Sigmoid colon (tissue), 4 donors: ENCODE measurements at regions not wholly inside any gene's neighbourhood (a gene's known extent, or its start where the extent isn't known, plus 50 kb on each side); places are given as distances from the start of the nearest gene placed in this dataset.

Source experiments
- CTCF ChIP-seq, 4 experiments: fragments of 450-650 bp in 3 of 4; fragments of 200-600 bp in 1 of 4; IDR thresholded peaks; one replicate each; pipeline ENCODE4 v1.5.1; 2016 to 2019; ENCODE audit warnings: antibody characterized with exemption in 4 of 4, mild to moderate bottlenecking in 3 of 4, moderate library complexity in 2 of 4
- EP300 ChIP-seq, 4 donors: sonication (generic); formaldehyde crosslinking; IDR thresholded peaks; one replicate each; pipeline ENCODE4 v1.6.1; 2017; ENCODE audit warnings: antibody characterized with exemption in 4 of 4
- POLR2A ChIP-seq, 2 donors: fragments of 450-650 bp; IDR thresholded peaks; one replicate each; pipeline ENCODE4 v1.6.1; 2016; ENCODE audit warnings: antibody characterized with exemption in 2 of 2, mild to moderate bottlenecking in 2 of 2, moderate library complexity in 2 of 2
- POLR2AphosphoS5 ChIP-seq, 4 donors: sonication (generic); formaldehyde crosslinking; IDR thresholded peaks; one replicate each; pipeline ENCODE4 v1.6.1; 2017; ENCODE audit warnings: antibody characterized with exemption in 4 of 4

GRCh38 chr2:34604164-34604563, 1005.1 kb upstream of the FAM98A start:
- TF ChIP-seq CTCF (IDR thresholded peaks at IDR 0.05) = no peak
- no peak for TF ChIP-seq POLR2A (IDR thresholded peaks at IDR 0.05)
- TF ChIP-seq EP300 (IDR thresholded peaks at IDR 0.05) = no peak
- no peak for TF ChIP-seq POLR2AphosphoS5 (IDR thresholded peaks at IDR 0.05)
